Natural killer cell (primary cell): ENCODE measurements at regions not wholly inside any gene's neighbourhood (a gene's known extent, or its start where the extent isn't known, plus 50 kb on each side); places are given as distances from the start of the nearest gene placed in this dataset.

Experiments used
- ATAC-seq, 3 donors: fragments of 150-1000 bp in 2 of 3; fragments of 200-7000 bp in 1 of 3; cut with Tn5 transposase; 1 replicate in 1 of 3; 2 replicates in 2 of 3; pipeline ENCODE4 v1.10.0; 2021; ENCODE audit warnings: mild to moderate bottlenecking in 2 of 3, moderate library complexity in 2 of 3
- DNase-seq, 2 donors: peaks; one replicate each; pipeline versions ENCODE4 v3.0.0 to v3.0.0-alpha.2; 2013 to 2021; ENCODE audit warnings: mixed read lengths in 1 of 2
- H3K27ac ChIP-seq: one replicate; pipeline ENCODE4 v1.5.1; 2013; ENCODE audit warnings: mild to moderate bottlenecking, low read length
- H3K27me3 ChIP-seq: one replicate; pipeline ENCODE4 v1.6.1; 2013; ENCODE audit warnings: low read length; ENCODE audit not compliant: control insufficient read depth, insufficient read depth
- H3K36me3 ChIP-seq: one replicate; pipeline ENCODE4 v1.6.1; 2013; ENCODE audit warnings: low read length; ENCODE audit not compliant: control insufficient read depth, insufficient read depth
- H3K4me1 ChIP-seq: one replicate; pipeline ENCODE4 v1.6.1; 2013; ENCODE audit warnings: low read length; ENCODE audit not compliant: control insufficient read depth, insufficient read depth
- H3K4me3 ChIP-seq: one replicate; pipeline ENCODE4 v1.5.1; 2013; ENCODE audit warnings: low read length
- H3K9me3 ChIP-seq: one replicate; pipeline ENCODE4 v1.6.1; 2013; ENCODE audit warnings: low read length; ENCODE audit not compliant: control insufficient read depth, insufficient read depth
- H3K27ac Mint-ChIP-seq, 2 donors: one replicate each; pipeline ENCODE4 v1.8.0; 2022; ENCODE audit warnings: mild to moderate bottlenecking in 2 of 2, mixed read lengths in 2 of 2, moderate library complexity in 1 of 2
- H3K27me3 Mint-ChIP-seq, 2 donors: one replicate each; pipeline ENCODE4 v1.8.0; 2022; ENCODE audit warnings: low read depth in 2 of 2, mixed read lengths in 2 of 2
- H3K36me3 Mint-ChIP-seq: one replicate; pipeline ENCODE4 v1.8.0; 2022; ENCODE audit warnings: mixed read lengths
- H3K4me1 Mint-ChIP-seq, 2 donors: one replicate each; pipeline ENCODE4 v1.8.0; 2022; ENCODE audit warnings: mixed read lengths in 2 of 2
- H3K4me3 Mint-ChIP-seq: one replicate; pipeline ENCODE4 v1.8.0; 2022; ENCODE audit warnings: mild to moderate bottlenecking, moderate library complexity, mixed read lengths
- H3K9me3 Mint-ChIP-seq, 2 donors: one replicate each; pipeline ENCODE4 v1.8.0; 2022; ENCODE audit warnings: mixed read lengths in 2 of 2
- WGBS: methylation state at CpG from one replicate; pipeline ENCODE4 v1.1.7; 2013; ENCODE audit warnings: missing lambda C conversion rate; ENCODE audit not compliant: insufficient coverage; 5-methylcytosine and 5-hydroxymethylcytosine counted together
- intact Hi-C: fragments of 100-400 bp; cut with micrococcal nuclease; formaldehyde crosslinking; loops from one replicate; pipeline ENCODE4 v1.14.2; 2022
- TF ChIP-seq, protein P1 (sequence below): fragments of 200-600 bp; IDR thresholded peaks from one replicate; pipeline ENCODE4 v1.8.0; 2022; ENCODE audit warnings: antibody characterized with exemption

- H3K9me3 Mint-ChIP-seq: no peaks in the 10 kb centered on the region
- Histone ChIP-seq H3K9me3 (no peaks in the 10 kb centered on the region), H3K4me3 (no peak overlapping the region), H3K36me3 (no peaks in the 10 kb centered on the region), H3K27ac (no peak overlapping the region), H3K27me3 (no peaks in the 10 kb centered on the region), H3K4me1 (peaks cover 15% of the 10 kb centered on the region)
- ATAC-seq (no peak), DNase-seq (no peak)
- H3K36me3 Mint-ChIP-seq: no peaks in the 10 kb centered on the region
- intact Hi-C loops: no loop called here
- TF ChIP-seq, protein P1, sequence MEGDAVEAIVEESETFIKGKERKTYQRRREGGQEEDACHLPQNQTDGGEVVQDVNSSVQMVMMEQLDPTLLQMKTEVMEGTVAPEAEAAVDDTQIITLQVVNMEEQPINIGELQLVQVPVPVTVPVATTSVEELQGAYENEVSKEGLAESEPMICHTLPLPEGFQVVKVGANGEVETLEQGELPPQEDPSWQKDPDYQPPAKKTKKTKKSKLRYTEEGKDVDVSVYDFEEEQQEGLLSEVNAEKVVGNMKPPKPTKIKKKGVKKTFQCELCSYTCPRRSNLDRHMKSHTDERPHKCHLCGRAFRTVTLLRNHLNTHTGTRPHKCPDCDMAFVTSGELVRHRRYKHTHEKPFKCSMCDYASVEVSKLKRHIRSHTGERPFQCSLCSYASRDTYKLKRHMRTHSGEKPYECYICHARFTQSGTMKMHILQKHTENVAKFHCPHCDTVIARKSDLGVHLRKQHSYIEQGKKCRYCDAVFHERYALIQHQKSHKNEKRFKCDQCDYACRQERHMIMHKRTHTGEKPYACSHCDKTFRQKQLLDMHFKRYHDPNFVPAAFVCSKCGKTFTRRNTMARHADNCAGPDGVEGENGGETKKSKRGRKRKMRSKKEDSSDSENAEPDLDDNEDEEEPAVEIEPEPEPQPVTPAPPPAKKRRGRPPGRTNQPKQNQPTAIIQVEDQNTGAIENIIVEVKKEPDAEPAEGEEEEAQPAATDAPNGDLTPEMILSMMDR: no peak
- no peak overlapping the region for H3K27ac Mint-ChIP-seq
- H3K27me3 Mint-ChIP-seq: no peaks in the 10 kb centered on the region
- H3K4me1 Mint-ChIP-seq: peaks cover 14 to 18% of the 10 kb centered on the region in 2 donors
- no peak overlapping the region for H3K4me3 Mint-ChIP-seq
- 95% methylated on average over 3 of the region's 3 CpGs for WGBS
Observed at GRCh38 chr6:26267083-26267589, 97.9 kb upstream of the BTN3A2 start.

- Mint-ChIP-seq H3K4me1 (peaks cover 14 to 21% of the 10 kb centered on the region in 2 donors), H3K27me3 (no peaks in the 10 kb centered on the region), H3K36me3 (no peaks in the 10 kb centered on the region), H3K9me3 (no peaks in the 10 kb centered on the region), H3K4me3 (no peak overlapping the region), H3K27ac (no peak overlapping the region)
- H3K36me3 ChIP-seq: no peaks in the 10 kb centered on the region
- intact Hi-C loops: no loop called here
- no peaks in the 10 kb centered on the region for H3K9me3 ChIP-seq
- no peak overlapping the region for H3K27ac ChIP-seq
- H3K27me3 ChIP-seq: no peaks in the 10 kb centered on the region
- ATAC-seq: no peak
- H3K4me3 ChIP-seq: no peak overlapping the region
- no peak for DNase-seq
- TF ChIP-seq, protein P1: no peak
- 88% methylated on average over 19 of the region's 19 CpGs for WGBS
- H3K4me1 ChIP-seq: peaks cover 25% of the 10 kb centered on the region
Observed at GRCh38 chr6:26268659-26269402, 96.2 kb upstream of the BTN3A2 start.

DNA sequence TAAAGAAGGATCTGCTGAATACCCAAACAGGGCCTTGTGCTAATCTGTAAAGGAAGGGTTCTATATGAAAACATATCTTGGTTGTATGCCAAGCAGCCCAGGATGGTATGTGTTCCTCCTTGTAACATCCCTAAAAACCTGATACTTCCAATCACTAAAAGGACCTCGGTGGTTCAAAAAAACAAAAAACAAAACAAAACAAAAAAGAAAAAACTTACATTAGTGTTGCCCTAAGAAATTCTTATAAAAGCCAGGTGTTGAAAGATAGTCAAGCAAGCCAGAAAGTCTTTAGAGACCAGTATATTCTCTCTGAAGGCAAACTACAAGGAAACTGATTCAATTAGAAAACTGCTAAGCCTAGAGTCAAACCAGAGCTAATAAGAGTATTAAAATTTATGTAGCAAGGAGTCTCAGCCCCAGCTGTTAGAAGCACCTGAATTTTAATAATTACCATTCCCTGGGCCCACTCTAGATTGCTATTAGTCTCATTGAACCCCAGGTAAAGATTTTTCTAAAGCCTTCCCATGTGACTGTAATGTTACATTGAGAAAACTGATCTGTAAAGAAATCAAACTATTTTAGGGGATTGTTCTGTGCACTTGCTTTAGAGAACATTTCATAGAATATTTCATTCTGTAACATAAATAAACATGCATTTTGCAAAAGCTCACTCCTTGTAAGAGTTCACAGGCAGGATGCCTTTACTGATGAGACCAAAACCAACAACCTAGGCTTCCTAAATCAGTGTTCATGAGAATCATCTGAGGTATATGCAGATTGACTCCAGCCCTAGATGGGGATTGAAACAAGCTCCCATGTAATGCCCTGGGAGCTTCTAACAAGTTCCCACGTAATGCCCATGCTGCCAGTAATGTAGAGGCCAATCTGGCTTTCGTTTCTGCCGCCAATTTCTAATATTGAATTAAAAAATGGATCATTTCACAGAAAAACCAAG lies 95.2 kb upstream of the BTN3A2 start:
- intact Hi-C loops: loop anchor here (5.0 kb wide), 3 partner anchors 38 to 228 kb away; a partner anchor contains a TSS
- H3K27me3 ChIP-seq: no peaks in the 10 kb centered on the region
- Mint-ChIP-seq H3K4me3 (no peak overlapping the region), H3K36me3 (no peaks in the 10 kb centered on the region), H3K4me1 (peaks cover 14 to 21% of the 10 kb centered on the region in 2 donors), H3K27ac (peak overlapping the region in 1 of 2 donors; percentile 31), H3K9me3 (no peaks in the 10 kb centered on the region), H3K27me3 (no peaks in the 10 kb centered on the region)
- no peak overlapping the region for H3K27ac ChIP-seq
- TF ChIP-seq, protein P1: no peak
- H3K4me3 ChIP-seq: no peak overlapping the region
- H3K36me3 ChIP-seq: no peaks in the 10 kb centered on the region
- H3K9me3 ChIP-seq: no peaks in the 10 kb centered on the region
- WGBS: 75% methylated on average over 2 of the region's 4 CpGs
- no peak for ATAC-seq
- peaks cover 30% of the 10 kb centered on the region for H3K4me1 ChIP-seq
- no peak for DNase-seq
